Activated T-helper 1 cell treated with anti-CD3 and anti-CD28 coated beads, Interleukin-2, amount 50 U/mL, for 16 hours (primary cell): ENCODE measurements at regions not wholly inside any gene's neighbourhood (a gene's known extent, or its start where the extent isn't known, plus 50 kb on each side); places are given as distances from the start of the nearest gene placed in this dataset.

Experiments
- DNase-seq, 2 donors: peaks; one replicate each; pipeline ENCODE4 v3.0.0-alpha.2; 2020; ENCODE audit warnings: low read depth in 1 of 2, low spot score in 1 of 2

GRCh38 chr6:45791211-45792168 lies 224.2 kb downstream of the CLIC5 start:
- DNase-seq, result no peak

- no peak for DNase-seq
These were observed 226.4 kb downstream of the CLIC5 start for GRCh38 chr6:45789238-45789637.

GRCh38 chr6:45787384-45787783 lies 228.3 kb downstream of the CLIC5 start:
- DNase-seq, result no peak

GRCh38 chr6:45786355-45786781 lies 229.3 kb downstream of the CLIC5 start:
- no peak for DNase-seq

GRCh38 chr6:45784250-45784649 lies 231.4 kb downstream of the CLIC5 start:
- DNase-seq, result no peak

- no peak for DNase-seq
These were observed 231.9 kb downstream of the CLIC5 start for GRCh38 chr6:45783716-45784115.

GRCh38 chr6:45781890-45782289 lies 233.8 kb downstream of the CLIC5 start:
- DNase-seq, result no peak

- DNase-seq, result no peak
These were observed 235.1 kb downstream of the CLIC5 start for GRCh38 chr6:45780523-45780922.

- no peak for DNase-seq
These were observed 240.5 kb downstream of the CLIC5 start for GRCh38 chr6:45775026-45775697.

- no peak for DNase-seq
These were observed 241.8 kb downstream of the CLIC5 start for GRCh38 chr6:45773906-45774305.

- DNase-seq, result no peak
These were observed 242.7 kb downstream of the CLIC5 start for GRCh38 chr6:45772886-45773495.

GRCh38 chr6:45772051-45772450 lies 243.6 kb downstream of the CLIC5 start:
- no peak for DNase-seq

GRCh38 chr6:45763281-45763680 lies 252.4 kb downstream of the CLIC5 start:
- DNase-seq, result no peak

GRCh38 chr6:45759472-45759810 lies 256.2 kb downstream of the CLIC5 start:
- no peak for DNase-seq

GRCh38 chr6:45758787-45759471 lies 256.7 kb downstream of the CLIC5 start:
- no peak for DNase-seq

GRCh38 chr6:45757443-45758130 lies 258.1 kb downstream of the CLIC5 start:
- no peak for DNase-seq

GRCh38 chr6:45756606-45757005 lies 259.1 kb downstream of the CLIC5 start:
- no peak for DNase-seq

GRCh38 chr6:45754432-45754831 lies 261.2 kb downstream of the CLIC5 start:
- DNase-seq, result no peak

GRCh38 chr6:45746046-45746445 lies 269.6 kb downstream of the CLIC5 start:
- no peak for DNase-seq

- DNase-seq, result no peak
These were observed 272.5 kb downstream of the CLIC5 start for GRCh38 chr6:45743028-45743615.
